Endothelial cell of umbilical vein (primary cell): ENCODE measurements at regions not wholly inside any gene's neighbourhood (a gene's known extent, or its start where the extent isn't known, plus 50 kb on each side); places are given as distances from the start of the nearest gene placed in this dataset.

Source experiments
- BruUV-seq: library from RNA; stranded (reverse); fragments of 400-500 nt; replicated peaks from 2 replicates; lab custom pipeline; 2021; lab: Mats Ljungman, UMichigan
- CTCF ChIA-PET: fragments of 300-600, 350-600 bp; sonication (Branson Sonifier 250); formaldehyde crosslinking; loops from one replicate; lab custom pipeline; 2021; ENCODE audit warnings: antibody characterized with exemption, inconsistent platforms; lab: Charles Lee
- POLR2A ChIA-PET: fragments of 300-600, 350-600 bp; sonication (Branson Sonifier 250); formaldehyde crosslinking; loops from one replicate; lab custom pipeline; 2021; ENCODE audit warnings: antibody characterized with exemption, inconsistent platforms; lab: Charles Lee
- DNase-seq: peaks from one replicate; pipeline ENCODE4 v3.0.0-alpha.2; 2011; ENCODE audit warnings: low read depth, low spot score
- FAIRE-seq: peaks from 2 replicates; lab custom pipeline; 2011; peaks lifted over from hg19 to GRCh38; lab: Jason Lieb, UNC
- H2AFZ ChIP-seq: 2 replicates; pipeline ENCODE4 v1.6.0; 2012; ENCODE audit warnings: low read depth, low read length, control low read depth, inconsistent platforms
- H3K27ac ChIP-seq: 2 replicates; pipeline ENCODE4 v1.5.1; 2011; ENCODE audit warnings: low read depth, mild to moderate bottlenecking, control low read depth, low read length, moderate library complexity; ENCODE audit not compliant: insufficient read depth
- H3K27me3 ChIP-seq, 2 experiments: 2 replicates each; pipeline versions ENCODE4 v1.6.0 to v1.6.1; 2011; ENCODE audit warnings: low read length in 2 of 2, mixed read lengths in 1 of 2; ENCODE audit not compliant: control insufficient read depth in 2 of 2, insufficient read depth in 2 of 2
- H3K36me3 ChIP-seq, 2 experiments: 2 replicates in 1 of 2; 3 replicates in 1 of 2; pipeline ENCODE4 v1.5.1; 2011; ENCODE audit warnings: low read length in 2 of 2, mild to moderate bottlenecking in 1 of 2, moderate library complexity in 1 of 2; ENCODE audit not compliant: control insufficient read depth in 2 of 2, insufficient read depth in 2 of 2; ENCODE audit errors: extremely low read depth in 1 of 2
- H3K4me1 ChIP-seq: 3 replicates; pipeline ENCODE4 v1.5.1; 2011; ENCODE audit warnings: mild to moderate bottlenecking, low read length; ENCODE audit not compliant: control insufficient read depth, insufficient read depth; ENCODE audit errors: extremely low read depth
- H3K4me2 ChIP-seq: 2 replicates; pipeline ENCODE4 v1.6.1; 2011; ENCODE audit warnings: low read length, control low read depth, mixed read lengths; ENCODE audit not compliant: insufficient read depth
- H3K4me3 ChIP-seq, 3 experiments: fragments of 200-600 bp in 1 of 3; sonication (generic), shearing (Covaris generic) in 1 of 3; replicated peaks in 1 of 3; 2 replicates each; pipeline ENCODE4 v1.5.1; 2011 to 2016; ENCODE audit warnings: control low read depth in 3 of 3, low read length in 3 of 3, mild to moderate bottlenecking in 2 of 3, inconsistent platforms in 1 of 3, low read depth in 1 of 3, moderate library complexity in 1 of 3; ENCODE audit not compliant: insufficient read depth in 1 of 3
- H3K79me2 ChIP-seq: 2 replicates; pipeline ENCODE4 v1.6.0; 2012; ENCODE audit warnings: low read length, inconsistent platforms; ENCODE audit not compliant: control insufficient read depth, insufficient read depth
- H3K9ac ChIP-seq: replicated peaks from 2 replicates; pipeline ENCODE3; 2011; ENCODE audit warnings: low read length, control low read depth; ENCODE audit not compliant: insufficient read depth; ENCODE audit errors: extremely low read depth
- H3K9me1 ChIP-seq: replicated peaks from 3 replicates; pipeline ENCODE4 v1.6.0; 2011; ENCODE audit warnings: mild to moderate bottlenecking, low read length; ENCODE audit not compliant: control insufficient read depth, insufficient read depth; ENCODE audit errors: extremely low read depth
- H3K9me3 ChIP-seq: replicated peaks from 2 replicates; pipeline ENCODE4 v1.5.1; 2012; ENCODE audit warnings: low read length, inconsistent platforms; ENCODE audit not compliant: control insufficient read depth, insufficient read depth
- H4K20me1 ChIP-seq: replicated peaks from 2 replicates; pipeline ENCODE3; 2011; ENCODE audit warnings: mild to moderate bottlenecking, low read length; ENCODE audit not compliant: control insufficient read depth, insufficient read depth; ENCODE audit errors: extremely low read depth
- CTCF ChIP-seq, 2 donors: IDR thresholded peaks; 1 replicate in 1 of 2; 2 replicates in 1 of 2; pipeline ENCODE4 v1.5.1; 2011; ENCODE audit warnings: low read length in 2 of 2, mild to moderate bottlenecking in 2 of 2, moderate library complexity in 2 of 2, control low read depth in 1 of 2, inconsistent platforms in 1 of 2, low read depth in 1 of 2; ENCODE audit not compliant: insufficient read depth in 1 of 2; ENCODE audit errors: extremely low read depth in 1 of 2
- EZH2 ChIP-seq: IDR thresholded peaks from 2 replicates; pipeline ENCODE4 v1.6.1; 2012; ENCODE audit warnings: borderline replicate concordance, low read depth, mild to moderate bottlenecking, moderate library complexity, low read length, inconsistent platforms; ENCODE audit not compliant: severe bottlenecking
- FOS ChIP-seq: IDR thresholded peaks from 2 replicates; pipeline ENCODE4 v1.6.1; 2011; ENCODE audit warnings: mild to moderate bottlenecking, low read length, moderate library complexity, borderline replicate concordance; ENCODE audit not compliant: insufficient read depth
- GATA2 ChIP-seq: IDR thresholded peaks from 2 replicates; pipeline ENCODE4 v1.7.0; 2011; ENCODE audit warnings: low read depth, mild to moderate bottlenecking, moderate library complexity, mixed read lengths, low read length; ENCODE audit not compliant: insufficient read length, insufficient read depth
- JUN ChIP-seq: IDR thresholded peaks from 2 replicates; pipeline ENCODE4 v1.6.1; 2011; ENCODE audit warnings: borderline replicate concordance, low read depth; ENCODE audit not compliant: insufficient read length, insufficient read depth
- MAX ChIP-seq: IDR thresholded peaks from 2 replicates; pipeline ENCODE4 v1.6.1; 2011; ENCODE audit not compliant: insufficient read depth, insufficient read length
- MYC ChIP-seq: IDR thresholded peaks from one replicate; pipeline ENCODE4 v1.6.1; 2011; ENCODE audit warnings: mild to moderate bottlenecking, low read depth, low read length
- POLR2A ChIP-seq: IDR thresholded peaks from 2 replicates; pipeline ENCODE4 v1.6.1; 2012; ENCODE audit warnings: low read depth, mild to moderate bottlenecking, control low read depth, low read length
- POLR2AphosphoS5 ChIP-seq: IDR thresholded peaks from 2 replicates; pipeline ENCODE4 v1.6.1; 2012; ENCODE audit warnings: low read depth, mild to moderate bottlenecking, control low read depth, low read length, moderate library complexity; ENCODE audit not compliant: insufficient read depth
- dilution Hi-C: fragments of 300-500 bp; cut with MboI; formaldehyde crosslinking; loops from one replicate; pipeline ENCODE4 v1.15.0; 2019; ENCODE audit warnings: low sequenced_read_pairs; ENCODE audit not compliant: extremely low pct_ligation_motif_present
- intact Hi-C: fragments of 100-400 bp; cut with micrococcal nuclease; formaldehyde crosslinking; loops from one replicate; pipeline ENCODE4 v1.10.0; 2022

- intact Hi-C loops (no loop called here), dilution Hi-C loops (no loop called here)
- POLR2A ChIA-PET = no interaction called here
- H3K9me1 ChIP-seq = no peaks in the 10 kb centered on the region
- no peaks in the 10 kb centered on the region for H3K79me2 ChIP-seq
- no peak overlapping the region for H3K9ac ChIP-seq
- H3K4me1 ChIP-seq = no peaks in the 10 kb centered on the region
- DNase-seq = no peak
- CTCF ChIA-PET = no interaction called here
- no peaks in the 10 kb centered on the region for H3K27me3 ChIP-seq
- no peaks in the 10 kb centered on the region for H4K20me1 ChIP-seq
- no peak for TF ChIP-seq FOS
- TF ChIP-seq POLR2A = no peak
- no peak for TF ChIP-seq JUN
- TF ChIP-seq MAX = no peak
- no peak for TF ChIP-seq POLR2AphosphoS5
- no peak for TF ChIP-seq MYC
- TF ChIP-seq CTCF (IDR thresholded peaks at IDR 0.05; ENCODE audit: extremely low read depth in 1 of 2, insufficient read depth in 1 of 2, low read depth in 1 of 2, low read length in 2 of 2) = no peak
- TF ChIP-seq GATA2 = no peak
- no peak for TF ChIP-seq EZH2
- H3K36me3 ChIP-seq = no peaks in the 10 kb centered on the region
- no peak overlapping the region for H3K4me3 ChIP-seq
- no peak overlapping the region for H3K4me2 ChIP-seq
- FAIRE-seq = no peak
- no TSS peak for BruUV-seq
- H3K9me3 ChIP-seq = no peaks in the 10 kb centered on the region
- no peak overlapping the region for H2AFZ ChIP-seq
- H3K27ac ChIP-seq = no peak overlapping the region
Observed at GRCh38 chr1:112257043-112257835, 138.8 kb upstream of the CTTNBP2NL start.
